DOHH2 (cell line): ENCODE measurements at regions not wholly inside any gene's neighbourhood (a gene's known extent, or its start where the extent isn't known, plus 50 kb on each side); places are given as distances from the start of the nearest gene placed in this dataset.

Experiments
- CTCF ChIP-seq: fragments of 200-600 bp; sonication (generic); IDR thresholded peaks from one replicate; pipeline ENCODE4 v1.5.1; 2014; ENCODE audit warnings: antibody characterized with exemption, mild to moderate bottlenecking, low read depth, low read length; ENCODE audit not compliant: poor library complexity, severe bottlenecking
- EZH2phosphoT487 ChIP-seq: fragments of 200-600 bp; sonication (generic); IDR thresholded peaks from 2 replicates; pipeline ENCODE4 v1.6.1; 2017; ENCODE audit warnings: borderline replicate concordance, mild to moderate bottlenecking, antibody characterized with exemption, low read length, moderate library complexity, mixed read lengths

- no peak for TF ChIP-seq CTCF
- no peak for TF ChIP-seq EZH2phosphoT487
Observed at GRCh38 chrX:45740291-45740690, 539.6 kb upstream of the DIPK2B start.
